H9 (cell line): ENCODE measurements at regions not wholly inside any gene's neighbourhood (a gene's known extent, or its start where the extent isn't known, plus 50 kb on each side); places are given as distances from the start of the nearest gene placed in this dataset.

ENCODE experiments used
- DNase-seq: peaks from one replicate; pipeline ENCODE4 v3.0.0-alpha.2; 2017
- H2AFZ ChIP-seq: one replicate; pipeline ENCODE4 v1.6.1; 2013; ENCODE audit warnings: mild to moderate bottlenecking, low read length, control low read depth, moderate library complexity
- H2AK5ac ChIP-seq: 2 replicates; pipeline ENCODE4 v1.6.1; 2013; ENCODE audit warnings: low read length, control low read depth, mixed read lengths; ENCODE audit not compliant: insufficient read length
- H2BK120ac ChIP-seq: one replicate; pipeline ENCODE4 v1.6.1; 2013; ENCODE audit warnings: low read depth, mild to moderate bottlenecking, low read length, control low read depth, inconsistent platforms; ENCODE audit not compliant: poor library complexity, severe bottlenecking
- H2BK12ac ChIP-seq: 2 replicates; pipeline ENCODE4 v1.6.1; 2013; ENCODE audit warnings: low read length, control low read depth, mixed read lengths, low read depth; ENCODE audit not compliant: insufficient read length
- H2BK15ac ChIP-seq: 2 replicates; pipeline ENCODE4 v1.6.1; 2013; ENCODE audit warnings: low read depth, low read length, control low read depth
- H2BK20ac ChIP-seq: one replicate; pipeline ENCODE4 v1.6.1; 2013; ENCODE audit warnings: low read depth, mild to moderate bottlenecking, low read length, control low read depth, inconsistent platforms; ENCODE audit not compliant: poor library complexity, severe bottlenecking
- H2BK5ac ChIP-seq: 2 replicates; pipeline ENCODE4 v1.6.1; 2013; ENCODE audit warnings: low read length, control low read depth, mixed read lengths; ENCODE audit not compliant: insufficient read length
- H3K14ac ChIP-seq: 2 replicates; pipeline ENCODE4 v1.6.1; 2013; ENCODE audit warnings: low read length, control low read depth; ENCODE audit not compliant: insufficient read depth
- H3K18ac ChIP-seq: 2 replicates; pipeline ENCODE4 v1.6.1; 2013; ENCODE audit warnings: low read depth, mild to moderate bottlenecking, mixed read lengths, low read length, control low read depth; ENCODE audit not compliant: insufficient read length
- H3K23ac ChIP-seq: 2 replicates; pipeline ENCODE4 v1.6.1; 2013; ENCODE audit warnings: low read length, control low read depth, mixed read lengths, low read depth; ENCODE audit not compliant: insufficient read length
- H3K23me2 ChIP-seq: 2 replicates; pipeline ENCODE4 v1.6.1; 2013; ENCODE audit warnings: low read depth, mild to moderate bottlenecking, mixed read lengths, low read length, control low read depth; ENCODE audit not compliant: insufficient read length, poor library complexity, severe bottlenecking
- H3K27ac ChIP-seq: 2 replicates; pipeline ENCODE4 v1.5.1; 2013; ENCODE audit warnings: low read length, control low read depth, mixed read lengths, low read depth; ENCODE audit not compliant: insufficient read length
- H3K27me3 ChIP-seq: 2 replicates; pipeline ENCODE4 v1.6.1; 2013; ENCODE audit warnings: low read length, control low read depth, inconsistent platforms; ENCODE audit not compliant: insufficient read depth
- H3K4ac ChIP-seq: 2 replicates; pipeline ENCODE4 v1.6.1; 2013; ENCODE audit warnings: low read depth, mild to moderate bottlenecking, control low read depth, inconsistent platforms, low read length, moderate library complexity
- H3K4me1 ChIP-seq: 2 replicates; pipeline ENCODE4 v1.6.1; 2013; ENCODE audit warnings: low read length, control low read depth, inconsistent platforms; ENCODE audit not compliant: insufficient read depth
- H3K4me2 ChIP-seq: 2 replicates; pipeline ENCODE4 v1.6.1; 2013; ENCODE audit warnings: low read length, control low read depth, mixed read lengths; ENCODE audit not compliant: insufficient read length, insufficient read depth
- H3K56ac ChIP-seq: 2 replicates; pipeline ENCODE4 v1.6.1; 2013; ENCODE audit warnings: low read depth, mild to moderate bottlenecking, mixed read lengths, low read length, control low read depth; ENCODE audit not compliant: insufficient read length
- H3K79me1 ChIP-seq: 2 replicates; pipeline ENCODE4 v1.6.1; 2013; ENCODE audit warnings: low read depth, mild to moderate bottlenecking, moderate library complexity, low read length, control low read depth, inconsistent platforms; ENCODE audit not compliant: insufficient read depth, poor library complexity, severe bottlenecking
- H3K79me2 ChIP-seq: 2 replicates; pipeline ENCODE4 v1.6.1; 2013; ENCODE audit warnings: low read length, control low read depth, inconsistent platforms; ENCODE audit not compliant: insufficient read depth
- H3K9ac ChIP-seq: 2 replicates; pipeline ENCODE4 v1.6.1; 2013; ENCODE audit warnings: low read length, control low read depth, mixed read lengths; ENCODE audit not compliant: insufficient read length; ENCODE audit errors: extremely low read depth
- H3K9me3 ChIP-seq: one replicate; pipeline ENCODE4 v1.6.1; 2013; ENCODE audit warnings: low read depth, low read length, inconsistent platforms; ENCODE audit not compliant: control insufficient read depth
- H3T11ph ChIP-seq: one replicate; pipeline ENCODE4 v1.6.1; 2013; ENCODE audit warnings: mild to moderate bottlenecking, low read length, control low read depth, inconsistent platforms
- H4K20me1 ChIP-seq: one replicate; pipeline ENCODE4 v1.6.1; 2013; ENCODE audit not compliant: control insufficient read depth, insufficient read length, insufficient read depth
- H4K5ac ChIP-seq: 2 replicates; pipeline ENCODE4 v1.6.1; 2013; ENCODE audit warnings: low read depth, mild to moderate bottlenecking, mixed read lengths, low read length, control low read depth; ENCODE audit not compliant: insufficient read length
- H4K8ac ChIP-seq: replicated peaks from 2 replicates; pipeline ENCODE4 v1.6.1; 2013; ENCODE audit warnings: low read length, control low read depth, mixed read lengths, low read depth; ENCODE audit not compliant: insufficient read length
- H4K91ac ChIP-seq: 2 replicates; pipeline ENCODE4 v1.6.1; 2013; ENCODE audit warnings: low read depth, mild to moderate bottlenecking, moderate library complexity, mixed read lengths, low read length, control low read depth; ENCODE audit not compliant: insufficient read length
- H3K27ac Mint-ChIP-seq, 3 experiments: 2 replicates in 2 of 3; 3 replicates in 1 of 3; pipeline ENCODE4 v1.8.0; 2020 to 2021; ENCODE audit warnings: mixed read lengths in 3 of 3, mild to moderate bottlenecking in 1 of 3, moderate library complexity in 1 of 3
- H3K27me3 Mint-ChIP-seq: 2 replicates; pipeline ENCODE4 v1.8.0; 2021; ENCODE audit warnings: low read depth, mild to moderate bottlenecking, moderate library complexity, mixed read lengths
- H3K36me3 Mint-ChIP-seq, 3 experiments: 2 replicates in 2 of 3; 3 replicates in 1 of 3; pipeline ENCODE4 v1.8.0; 2020 to 2021; ENCODE audit warnings: low read depth in 3 of 3, mixed read lengths in 3 of 3; ENCODE audit not compliant: insufficient read depth in 1 of 3
- H3K4me1 Mint-ChIP-seq, 2 experiments: 2 replicates each; pipeline ENCODE4 v1.8.0; 2020; ENCODE audit warnings: mixed read lengths in 2 of 2
- H3K4me3 Mint-ChIP-seq, 2 experiments: 2 replicates in 1 of 2; 3 replicates in 1 of 2; pipeline ENCODE4 v1.8.0; 2020 to 2021; ENCODE audit warnings: mild to moderate bottlenecking in 2 of 2, mixed read lengths in 2 of 2, moderate library complexity in 1 of 2
- H3K9me3 Mint-ChIP-seq, 2 experiments: 2 replicates in 1 of 2; 3 replicates in 1 of 2; pipeline ENCODE4 v1.8.0; 2020; ENCODE audit warnings: mild to moderate bottlenecking in 2 of 2, mixed read lengths in 2 of 2, moderate library complexity in 1 of 2
- CTCF ChIP-seq: fragments of 200-600 bp; sonication (generic); conservative IDR thresholded peaks from 3 replicates; pipeline ENCODE4 v1.8.0; 2021; ENCODE audit warnings: antibody characterized with exemption, mild to moderate bottlenecking
- WGBS: extraction: QIAGEN DNeasy Blood & Tissue Kit; methylation state at CpG from one replicate; pipeline ENCODE4 v1.1.7; 2013; ENCODE audit warnings: missing lambda C conversion rate, low lambda C conversion rate, mixed read lengths; ENCODE audit not compliant: insufficient read length; ENCODE audit errors: extremely low coverage; 5-methylcytosine and 5-hydroxymethylcytosine counted together

GRCh38 chr13:73433458-73433857 is 374.7 kb downstream of the KLF5 start:
- H3K27ac Mint-ChIP-seq = no peak overlapping the region
- H3K14ac ChIP-seq = no peak overlapping the region

More at GRCh38 chr13:73433458-73433857, 374.7 kb downstream of the KLF5 start:
- Histone ChIP-seq H2AK5ac (no peak overlapping the region), H3K9ac (no peak overlapping the region), H3K9me3 (no peaks in the 10 kb centered on the region), H2BK12ac (no peak overlapping the region), H2BK5ac (no peak overlapping the region), H4K91ac (no peak overlapping the region), H3K79me1 (no peaks in the 10 kb centered on the region), H2BK120ac (no peak overlapping the region), H3K27me3 (no peaks in the 10 kb centered on the region), H3K79me2 (no peaks in the 10 kb centered on the region), H4K20me1 (no peaks in the 10 kb centered on the region), H2BK20ac (no peak overlapping the region), H3K56ac (no peak overlapping the region), H3K18ac (no peak overlapping the region), H3T11ph (no peak overlapping the region), H4K5ac (no peak overlapping the region), H3K4ac (no peak overlapping the region), H3K4me1 (no peaks in the 10 kb centered on the region), H3K23ac (no peak overlapping the region), H3K23me2 (no peaks in the 10 kb centered on the region), H2BK15ac (no peak overlapping the region), H2AFZ (no peak overlapping the region), H4K8ac (no peak overlapping the region), H3K27ac (no peak overlapping the region), H3K4me2 (no peak overlapping the region)
- no peaks in the 10 kb centered on the region for H3K4me1 Mint-ChIP-seq
- no CpG with 5 or more reads among the region's 1 CpG for WGBS
- peaks cover 11 to 18% of the 10 kb centered on the region in 2 experiments for H3K9me3 Mint-ChIP-seq
- no peaks in the 10 kb centered on the region for H3K27me3 Mint-ChIP-seq
- TF ChIP-seq CTCF = no peak
- H3K4me3 Mint-ChIP-seq = no peak overlapping the region
- DNase-seq = no peak
- peaks cover 4 to 10% (median 7%) of the 10 kb centered on the region in 3 experiments for H3K36me3 Mint-ChIP-seq
